ENCODE measurements at regions not wholly inside any gene's neighbourhood (a gene's known extent, or its start where the extent isn't known, plus 50 kb on each side); places are given as distances from the start of the nearest gene placed in this dataset.

GRCh38 chr18:72391951-72392350 is 152.2 kb downstream of the CBLN2 start:
- TF ChIP-seq CREB1 (IDR thresholded peaks at IDR 0.05; ENCODE audit: low read depth) (no peak), YY1 (IDR thresholded peaks at IDR 0.05; ENCODE audit: low read depth) (no peak), TEAD4 (IDR thresholded peaks at IDR 0.05) (no peak), CEBPB (IDR thresholded peaks at IDR 0.05) (no peak), REST (IDR thresholded peaks at IDR 0.05; ENCODE audit: low read depth) (no peak), EP300 (IDR thresholded peaks at IDR 0.05; ENCODE audit: borderline replicate concordance) (no peak), RAD21 (IDR thresholded peaks at IDR 0.05; ENCODE audit: low read depth) (no peak), TCF12 (IDR thresholded peaks at IDR 0.05; ENCODE audit: low read depth) (no peak), MAX (IDR thresholded peaks at IDR 0.05) (no peak), TAF1 (IDR thresholded peaks at IDR 0.05; ENCODE audit: low read depth) (no peak), USF1 (IDR thresholded peaks at IDR 0.05) (no peak), EGR1 (IDR thresholded peaks at IDR 0.05) (no peak)

Measured in Ishikawa (cell line).